ENCODE measurements at regions not wholly inside any gene's neighbourhood (a gene's known extent, or its start where the extent isn't known, plus 50 kb on each side); places are given as distances from the start of the nearest gene placed in this dataset.

DNA sequence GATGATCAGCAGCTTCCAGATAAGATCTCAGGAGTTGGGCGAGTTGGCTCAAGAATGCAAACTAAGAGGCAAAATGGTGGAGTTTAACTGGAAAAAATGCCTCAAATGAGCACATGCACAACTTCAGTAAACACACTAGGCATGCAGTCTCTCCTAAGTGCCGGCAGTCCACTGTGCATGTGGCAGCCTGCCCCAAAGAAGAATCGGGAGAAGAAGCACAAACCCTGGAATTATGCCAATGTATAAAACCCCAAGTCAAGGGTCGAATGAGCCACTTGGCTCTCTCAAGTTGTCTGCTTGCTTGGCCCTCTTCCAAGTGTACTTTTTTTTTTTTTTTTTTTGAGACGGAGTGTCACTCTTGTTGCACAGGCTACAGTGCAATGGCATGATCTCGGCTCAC lies 53.3 kb upstream of the SLITRK1 start:
- no peak for DNase-seq (ENCODE audit: low read depth in 1 of 2, low spot score in 1 of 2)
- TF ChIP-seq POLR2AphosphoS5 (IDR thresholded peaks at IDR 0.05; ENCODE audit: low read depth) = no peak
- no peak for TF ChIP-seq GABPA (IDR thresholded peaks at IDR 0.05; ENCODE audit: low read depth)
- TF ChIP-seq, protein P1, sequence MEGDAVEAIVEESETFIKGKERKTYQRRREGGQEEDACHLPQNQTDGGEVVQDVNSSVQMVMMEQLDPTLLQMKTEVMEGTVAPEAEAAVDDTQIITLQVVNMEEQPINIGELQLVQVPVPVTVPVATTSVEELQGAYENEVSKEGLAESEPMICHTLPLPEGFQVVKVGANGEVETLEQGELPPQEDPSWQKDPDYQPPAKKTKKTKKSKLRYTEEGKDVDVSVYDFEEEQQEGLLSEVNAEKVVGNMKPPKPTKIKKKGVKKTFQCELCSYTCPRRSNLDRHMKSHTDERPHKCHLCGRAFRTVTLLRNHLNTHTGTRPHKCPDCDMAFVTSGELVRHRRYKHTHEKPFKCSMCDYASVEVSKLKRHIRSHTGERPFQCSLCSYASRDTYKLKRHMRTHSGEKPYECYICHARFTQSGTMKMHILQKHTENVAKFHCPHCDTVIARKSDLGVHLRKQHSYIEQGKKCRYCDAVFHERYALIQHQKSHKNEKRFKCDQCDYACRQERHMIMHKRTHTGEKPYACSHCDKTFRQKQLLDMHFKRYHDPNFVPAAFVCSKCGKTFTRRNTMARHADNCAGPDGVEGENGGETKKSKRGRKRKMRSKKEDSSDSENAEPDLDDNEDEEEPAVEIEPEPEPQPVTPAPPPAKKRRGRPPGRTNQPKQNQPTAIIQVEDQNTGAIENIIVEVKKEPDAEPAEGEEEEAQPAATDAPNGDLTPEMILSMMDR (IDR thresholded peaks at IDR 0.05; ENCODE audit: insufficient read depth, low read length) = no peak
- TF ChIP-seq SPI1 (IDR thresholded peaks at IDR 0.05; ENCODE audit: borderline replicate concordance, low read depth) = no peak
- TF ChIP-seq, protein P2, sequence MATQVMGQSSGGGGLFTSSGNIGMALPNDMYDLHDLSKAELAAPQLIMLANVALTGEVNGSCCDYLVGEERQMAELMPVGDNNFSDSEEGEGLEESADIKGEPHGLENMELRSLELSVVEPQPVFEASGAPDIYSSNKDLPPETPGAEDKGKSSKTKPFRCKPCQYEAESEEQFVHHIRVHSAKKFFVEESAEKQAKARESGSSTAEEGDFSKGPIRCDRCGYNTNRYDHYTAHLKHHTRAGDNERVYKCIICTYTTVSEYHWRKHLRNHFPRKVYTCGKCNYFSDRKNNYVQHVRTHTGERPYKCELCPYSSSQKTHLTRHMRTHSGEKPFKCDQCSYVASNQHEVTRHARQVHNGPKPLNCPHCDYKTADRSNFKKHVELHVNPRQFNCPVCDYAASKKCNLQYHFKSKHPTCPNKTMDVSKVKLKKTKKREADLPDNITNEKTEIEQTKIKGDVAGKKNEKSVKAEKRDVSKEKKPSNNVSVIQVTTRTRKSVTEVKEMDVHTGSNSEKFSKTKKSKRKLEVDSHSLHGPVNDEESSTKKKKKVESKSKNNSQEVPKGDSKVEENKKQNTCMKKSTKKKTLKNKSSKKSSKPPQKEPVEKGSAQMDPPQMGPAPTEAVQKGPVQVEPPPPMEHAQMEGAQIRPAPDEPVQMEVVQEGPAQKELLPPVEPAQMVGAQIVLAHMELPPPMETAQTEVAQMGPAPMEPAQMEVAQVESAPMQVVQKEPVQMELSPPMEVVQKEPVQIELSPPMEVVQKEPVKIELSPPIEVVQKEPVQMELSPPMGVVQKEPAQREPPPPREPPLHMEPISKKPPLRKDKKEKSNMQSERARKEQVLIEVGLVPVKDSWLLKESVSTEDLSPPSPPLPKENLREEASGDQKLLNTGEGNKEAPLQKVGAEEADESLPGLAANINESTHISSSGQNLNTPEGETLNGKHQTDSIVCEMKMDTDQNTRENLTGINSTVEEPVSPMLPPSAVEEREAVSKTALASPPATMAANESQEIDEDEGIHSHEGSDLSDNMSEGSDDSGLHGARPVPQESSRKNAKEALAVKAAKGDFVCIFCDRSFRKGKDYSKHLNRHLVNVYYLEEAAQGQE (IDR thresholded peaks at IDR 0.05; ENCODE audit: insufficient replicate concordance, low read depth) = no peak

More for the DNA sequence above, 53.3 kb upstream of the SLITRK1 start:
- no peak overlapping the region for H3K4me3 ChIP-seq (replicated peaks; ENCODE audit: insufficient read depth, low read length)
- no peaks in the 10 kb centered on the region for H3K27me3 ChIP-seq (ENCODE audit: insufficient read depth, poor library complexity, severe bottlenecking)
- no peak overlapping the region for H3K27ac ChIP-seq (replicated peaks)
